SW 1271 (cell line): ENCODE measurements at regions not wholly inside any gene's neighbourhood (a gene's known extent, or its start where the extent isn't known, plus 50 kb on each side); places are given as distances from the start of the nearest gene placed in this dataset.

ENCODE experiments used
- DNase-seq, 2 experiments: peaks; one replicate each; lab custom pipeline; 2025; lab: John Stamatoyannopoulos, UW

DNA sequence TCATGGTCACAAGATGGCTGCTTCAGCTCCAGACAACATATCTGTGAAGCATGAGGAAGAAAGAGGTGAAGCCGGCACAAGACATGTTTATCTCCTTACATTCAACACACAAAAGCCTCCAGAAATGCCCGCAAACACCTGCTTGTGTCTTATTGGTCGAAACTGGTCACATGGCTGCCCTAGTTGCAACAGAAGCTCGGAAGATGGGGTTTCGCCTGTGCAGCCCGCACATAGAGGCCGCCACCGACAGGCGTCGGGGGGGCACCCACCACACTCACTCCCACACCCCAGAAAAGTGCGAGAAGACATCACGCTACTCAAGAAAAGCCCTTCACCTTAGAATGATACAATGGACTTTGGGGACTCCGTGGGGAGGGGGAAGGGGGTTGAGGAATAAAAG, 63.0 kb upstream of the MGMT start:
- DNase-seq = no peak

DNA sequence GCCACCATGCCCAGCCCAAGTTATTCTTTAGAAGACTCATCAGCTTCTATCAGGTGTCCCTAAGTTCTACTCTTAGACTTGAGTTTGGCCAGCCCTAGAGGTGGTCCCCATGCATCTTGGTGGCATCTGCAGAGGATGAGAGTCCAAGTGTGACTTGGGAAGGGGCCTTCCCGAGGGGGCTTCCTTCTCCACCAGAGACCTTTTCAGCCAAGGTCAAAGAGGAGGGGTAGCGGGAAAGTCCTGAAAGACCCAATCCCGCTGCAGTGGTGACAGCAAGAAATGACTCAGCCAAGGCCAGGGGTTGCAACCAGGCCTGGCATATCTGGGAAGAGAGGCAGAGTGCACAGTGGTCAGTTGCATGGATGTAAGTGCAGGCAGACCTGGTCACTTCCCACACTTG, 61.7 kb upstream of the MGMT start:
- DNase-seq = no peak

DNA sequence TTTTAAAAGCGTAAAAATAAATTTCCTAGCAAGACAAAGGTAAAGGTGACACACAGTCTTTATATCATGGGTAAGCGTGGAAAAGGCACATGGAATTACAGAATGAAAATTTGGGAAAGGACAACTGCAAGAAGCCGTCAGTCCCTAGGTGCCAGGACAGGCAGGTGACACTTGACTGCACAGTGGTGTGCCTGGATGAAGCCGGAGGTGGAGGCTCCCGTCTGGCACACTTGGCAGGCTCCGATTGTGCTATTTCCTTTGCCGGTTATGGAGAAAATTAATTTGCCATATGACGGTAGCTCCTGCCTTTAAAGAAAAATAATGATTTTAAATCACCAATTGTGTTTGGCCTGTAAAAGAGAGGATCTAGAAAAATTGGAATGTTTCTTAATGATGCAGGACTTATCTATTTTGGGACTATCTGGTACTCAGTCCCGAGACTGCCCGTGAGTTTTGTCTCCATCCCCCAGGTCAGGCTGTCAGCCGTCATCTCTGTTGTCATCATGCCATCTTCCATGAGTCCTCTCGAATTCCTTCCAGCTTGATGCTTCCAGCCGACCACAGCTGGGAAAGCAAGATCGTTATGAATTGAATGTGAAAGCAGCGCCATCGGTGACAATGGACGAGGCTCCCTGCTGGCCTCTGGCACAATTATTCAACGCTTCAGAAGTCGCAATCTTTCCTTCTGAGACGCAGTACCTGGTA, 56.2 kb upstream of the MGMT start:
- no peak for DNase-seq

DNA sequence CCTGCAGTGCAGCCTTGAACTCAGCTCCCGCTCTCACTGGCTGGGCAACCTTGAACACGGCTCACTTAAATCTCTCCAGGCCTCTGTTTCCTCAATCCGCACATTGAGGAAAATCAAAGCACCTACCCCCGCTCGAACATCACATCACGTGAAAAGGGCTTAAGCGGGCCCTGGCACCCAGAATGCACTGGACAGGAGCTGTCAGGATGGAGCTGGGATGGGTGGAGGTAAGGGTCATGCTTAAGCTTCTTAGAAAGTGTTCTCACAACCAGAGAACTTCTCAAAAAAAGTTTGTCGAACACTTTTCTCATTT, 55.7 kb upstream of the MGMT start:
- no peak for DNase-seq

DNA sequence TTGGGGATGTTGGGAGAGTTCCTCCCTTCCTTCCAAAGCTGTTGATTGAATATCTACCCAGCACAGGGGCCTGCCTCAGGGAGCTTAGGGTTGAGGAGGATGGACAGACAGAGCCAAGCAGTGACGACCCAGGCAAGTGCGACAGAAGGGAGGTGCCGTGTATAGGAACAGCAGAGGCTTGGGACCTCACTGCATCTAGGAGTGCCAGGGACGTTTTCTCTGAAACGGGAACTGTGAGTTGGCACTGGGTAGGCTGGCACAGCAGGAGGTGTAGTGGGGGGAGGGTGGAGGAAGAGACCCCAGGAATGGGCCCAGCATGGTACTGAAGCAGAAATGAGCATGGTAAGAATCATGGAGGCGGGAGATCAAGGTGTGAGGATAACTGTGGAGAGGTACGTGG, 55.3 kb upstream of the MGMT start:
- no peak for DNase-seq

DNA sequence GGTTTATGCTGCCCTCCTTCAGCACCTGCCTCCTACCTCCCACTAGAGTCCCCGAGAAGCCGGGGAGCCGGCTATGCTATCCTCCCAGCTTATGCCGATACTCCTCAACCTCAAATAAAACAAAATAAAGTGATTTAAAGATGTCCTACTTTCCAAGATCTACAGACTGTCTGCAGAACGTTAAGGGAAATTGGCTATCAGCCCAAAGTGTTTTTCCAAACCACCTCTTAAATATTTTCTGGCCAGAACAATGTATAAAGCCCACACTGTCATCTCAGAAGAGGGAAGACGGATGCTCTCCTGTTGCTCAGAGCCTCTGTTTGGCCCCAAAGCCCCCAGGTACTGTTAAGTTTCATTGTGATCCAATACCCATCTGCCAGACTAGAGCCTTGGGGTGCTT, 54.0 kb upstream of the MGMT start:
- DNase-seq = no peak

DNA sequence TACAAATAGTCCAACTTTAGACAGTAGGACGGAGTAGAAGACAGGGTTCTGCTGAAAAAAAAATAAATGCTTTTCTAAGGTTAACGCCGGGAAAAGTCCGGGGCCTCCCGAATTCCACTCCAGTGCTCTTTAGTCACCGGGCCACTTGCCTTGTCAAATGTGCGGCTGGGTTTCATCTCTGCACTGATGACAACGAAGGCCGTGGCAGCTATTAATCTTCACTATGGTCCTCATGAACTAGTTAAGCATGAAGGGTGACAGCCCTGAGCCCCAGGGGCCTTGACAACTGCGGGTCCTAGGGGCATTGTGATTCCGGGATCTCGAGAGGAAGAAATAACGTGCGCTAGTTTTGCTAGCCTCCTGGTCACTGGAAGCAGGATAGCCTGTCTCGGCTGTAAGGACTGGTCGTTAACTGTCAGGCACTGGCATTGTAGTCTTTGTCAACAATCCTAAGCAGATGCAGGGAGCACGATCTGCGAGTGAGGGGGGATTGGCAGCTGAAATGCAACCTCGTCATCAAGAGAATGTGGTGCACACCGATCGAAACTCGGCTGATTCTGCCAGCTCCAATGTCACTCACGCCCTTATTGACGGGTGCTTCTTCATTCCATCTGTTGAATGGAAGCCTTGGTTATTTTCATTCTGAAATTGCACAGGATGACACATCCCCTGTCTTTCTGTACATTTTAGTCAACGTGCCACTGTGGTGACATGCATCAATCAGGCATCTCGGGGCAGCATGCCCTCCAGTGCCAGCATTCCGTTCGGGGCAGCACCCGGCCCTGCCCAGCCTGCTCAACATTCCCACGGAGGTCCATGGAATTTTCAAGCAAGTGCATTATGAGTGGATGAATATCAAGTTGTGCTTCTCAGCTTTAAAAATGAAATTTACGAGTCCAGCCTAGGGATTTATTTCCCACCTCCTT, 51.6 kb upstream of the MGMT start:
- no peak for DNase-seq

DNA sequence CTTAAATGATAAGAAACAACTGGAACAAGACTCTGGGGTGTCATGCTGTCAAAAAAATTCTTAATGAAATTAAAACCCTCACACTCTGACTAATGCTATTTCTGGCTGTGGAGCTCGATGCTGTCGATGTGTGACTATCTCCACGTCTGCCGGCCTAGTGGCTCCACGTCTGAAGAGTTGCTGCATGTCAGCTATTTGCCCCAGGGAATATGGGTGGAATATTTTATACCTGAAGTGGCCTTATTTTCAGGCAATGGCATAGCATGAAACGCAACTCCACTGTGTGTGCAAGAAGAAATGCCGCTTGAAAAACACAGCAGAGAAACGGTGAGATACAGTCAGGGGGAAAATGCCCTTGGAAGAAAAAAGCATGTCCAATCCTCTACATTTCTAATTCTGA, 50.9 kb upstream of the MGMT start:
- no peak for DNase-seq

DNA sequence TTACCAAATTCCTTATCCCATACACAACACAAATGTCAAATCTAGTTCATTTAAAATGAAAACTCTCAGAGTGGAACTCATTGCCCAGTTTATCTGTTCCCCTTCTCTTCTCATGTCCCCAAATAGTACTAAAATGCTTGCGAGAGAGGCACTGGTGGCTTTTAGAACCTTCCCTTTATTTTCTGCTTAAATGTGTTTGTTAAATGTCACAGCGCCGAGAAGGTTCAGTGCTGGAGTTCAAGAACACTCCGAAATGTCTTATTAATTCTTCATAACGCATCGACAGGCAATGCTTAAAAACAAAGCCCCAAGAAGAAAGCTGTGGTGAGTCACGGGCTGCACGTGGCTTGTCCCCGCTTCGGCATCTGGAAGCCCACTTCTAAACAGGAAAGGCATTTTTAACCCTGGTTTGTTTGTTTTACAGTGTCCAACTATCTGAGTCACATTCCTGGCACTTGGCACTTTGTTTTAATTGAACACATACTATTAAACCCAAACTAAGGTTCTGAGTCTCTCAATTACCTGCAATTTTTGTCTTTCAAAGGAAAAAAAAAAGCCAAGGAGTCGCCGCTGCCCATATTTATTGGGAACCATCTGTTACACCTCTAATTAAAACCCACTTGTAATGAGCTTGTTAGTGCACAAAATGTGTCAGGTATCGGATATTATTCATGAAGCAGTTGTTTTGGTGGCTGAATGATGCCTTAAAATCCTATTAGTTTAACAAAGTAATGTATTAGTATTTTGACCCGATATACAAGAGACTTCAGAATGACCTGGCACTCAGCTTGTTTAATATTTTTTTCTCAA, 49.9 kb upstream of the MGMT start:
- peak in 1 of 2 experiments; percentile 1 for DNase-seq
